Skeletal muscle cell (primary cell): ENCODE measurements at regions not wholly inside any gene's neighbourhood (a gene's known extent, or its start where the extent isn't known, plus 50 kb on each side); places are given as distances from the start of the nearest gene placed in this dataset.
A peak's percentile ranks its signal among the peaks of the same experiment; 100 is the strongest.
"Not testable (repeated sequence)": the region's sequence is repeated elsewhere in the genome, so short reads cannot be mapped to it uniquely, and the experiment has no call there.

Experiments
- DNase-seq: peaks from one replicate; pipeline ENCODE4 v3.0.0-alpha.2; 2010; ENCODE audit warnings: low read depth
- H3K4me3 ChIP-seq: 2 replicates; pipeline ENCODE4 v1.5.1; 2011; ENCODE audit warnings: low read depth, mild to moderate bottlenecking, control low read depth, low read length, moderate library complexity

- H3K4me3 ChIP-seq, DNase-seq: not testable (repeated sequence)
These were observed 400.9 kb downstream of the SOCS6 start for GRCh38 chr18:70689765-70690164.

GRCh38 chr18:70688286-70688685 lies 399.4 kb downstream of the SOCS6 start:
- DNase-seq = no peak
- H3K4me3 ChIP-seq = no peak overlapping the region

- H3K4me3 ChIP-seq = no peak overlapping the region
- no peak for DNase-seq
These were observed 396.0 kb downstream of the SOCS6 start for GRCh38 chr18:70684821-70685220.

GRCh38 chr18:70683263-70683662 lies 394.4 kb downstream of the SOCS6 start:
- no peak for DNase-seq
- no peak overlapping the region for H3K4me3 ChIP-seq

- DNase-seq = no peak
- H3K4me3 ChIP-seq = no peak overlapping the region
These were observed 386.1 kb downstream of the SOCS6 start for GRCh38 chr18:70674896-70675295.

- no peak for DNase-seq
- H3K4me3 ChIP-seq = no peak overlapping the region
These were observed 385.0 kb downstream of the SOCS6 start for GRCh38 chr18:70673831-70674230.

- no peak for DNase-seq
- no peak overlapping the region for H3K4me3 ChIP-seq
These were observed 383.7 kb downstream of the SOCS6 start for GRCh38 chr18:70672581-70672980.

GRCh38 chr18:70671889-70672565 lies 383.2 kb downstream of the SOCS6 start:
- no peak for DNase-seq
- no peak overlapping the region for H3K4me3 ChIP-seq

- H3K4me3 ChIP-seq = no peak overlapping the region
- DNase-seq = no peak
These were observed 378.1 kb downstream of the SOCS6 start for GRCh38 chr18:70666936-70667335.

- no peak for DNase-seq
- H3K4me3 ChIP-seq = no peak overlapping the region
These were observed 374.3 kb downstream of the SOCS6 start for GRCh38 chr18:70663141-70663540.

GRCh38 chr18:70662588-70662987 lies 373.7 kb downstream of the SOCS6 start:
- no peak for DNase-seq
- no peak overlapping the region for H3K4me3 ChIP-seq

GRCh38 chr18:70659036-70659925 lies 370.4 kb downstream of the SOCS6 start:
- no peak overlapping the region for H3K4me3 ChIP-seq
- no peak for DNase-seq

- DNase-seq = no peak
- no peak overlapping the region for H3K4me3 ChIP-seq
These were observed 364.8 kb downstream of the SOCS6 start for GRCh38 chr18:70653671-70654070.

GRCh38 chr18:70650878-70651277 lies 362.0 kb downstream of the SOCS6 start:
- no peak overlapping the region for H3K4me3 ChIP-seq
- no peak for DNase-seq

GRCh38 chr18:70649683-70650082 lies 360.8 kb downstream of the SOCS6 start:
- no peak for DNase-seq
- H3K4me3 ChIP-seq = no peak overlapping the region

- no peak for DNase-seq
These were observed 357.1 kb downstream of the SOCS6 start for GRCh38 chr18:70645971-70646370.

GRCh38 chr18:70643812-70644211 lies 355.0 kb downstream of the SOCS6 start:
- DNase-seq = no peak

More at GRCh38 chr18:70645971-70646370, 357.1 kb downstream of the SOCS6 start:
- H3K4me3 ChIP-seq = no peak overlapping the region

GRCh38 chr18:70641156-70641775 lies 352.4 kb downstream of the SOCS6 start:
- H3K4me3 ChIP-seq = no peak overlapping the region
- no peak for DNase-seq

More at GRCh38 chr18:70643812-70644211, 355.0 kb downstream of the SOCS6 start:
- no peak overlapping the region for H3K4me3 ChIP-seq

- no peak overlapping the region for H3K4me3 ChIP-seq
These were observed 351.6 kb downstream of the SOCS6 start for GRCh38 chr18:70640336-70640887.

GRCh38 chr18:70636991-70637390 lies 348.1 kb downstream of the SOCS6 start:
- peak; percentile 31 for DNase-seq
- H3K4me3 ChIP-seq = no peak overlapping the region

More at GRCh38 chr18:70640336-70640887, 351.6 kb downstream of the SOCS6 start:
- no peak for DNase-seq
